ENCODE measurements at regions not wholly inside any gene's neighbourhood (a gene's known extent, or its start where the extent isn't known, plus 50 kb on each side); places are given as distances from the start of the nearest gene placed in this dataset.

DNA sequence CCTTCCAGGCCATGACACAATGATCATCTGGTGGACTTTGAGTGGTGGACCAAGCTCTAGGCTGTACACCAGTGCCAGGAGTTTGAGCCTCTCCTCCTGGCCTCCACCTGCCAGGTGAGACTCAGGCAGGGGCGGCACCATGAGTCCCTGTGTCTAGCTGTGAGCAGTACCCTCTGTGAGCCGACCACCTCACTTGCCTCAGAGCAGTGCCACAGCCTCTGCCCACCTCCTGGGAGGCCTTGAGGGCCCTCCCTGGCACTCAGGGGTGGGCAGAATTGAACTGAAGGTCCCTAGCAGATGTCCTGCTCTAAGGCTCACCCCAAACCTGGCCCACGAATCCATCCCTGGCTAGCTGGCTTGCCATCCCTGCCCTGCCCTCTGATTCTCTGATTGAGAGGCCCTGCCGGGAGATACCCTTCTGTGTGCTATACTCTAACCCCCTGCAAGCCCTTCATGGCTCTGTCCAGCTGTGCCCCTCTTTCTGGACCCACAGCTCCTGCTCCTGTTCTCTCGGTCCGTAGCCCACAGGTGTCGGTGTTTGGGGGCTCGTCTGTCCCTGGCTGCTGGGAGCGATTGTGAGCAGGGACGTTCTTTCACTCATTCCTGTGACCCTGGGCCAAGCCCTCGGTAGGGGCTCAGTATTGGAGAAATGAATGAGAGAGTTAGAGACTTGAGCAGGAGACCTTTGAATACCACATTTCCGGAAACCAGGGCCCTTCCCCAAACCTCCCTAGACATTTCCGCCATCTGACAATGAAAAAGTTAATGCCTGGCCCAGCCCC, 70.0 kb downstream of the INHBB start:
- Histone ChIP-seq H3K9me2 (replicated peaks; ENCODE audit: insufficient read depth, low read length) (no peaks in the 10 kb centered on the region), H3K4me2 (ENCODE audit: low read depth, low read length) (no peak overlapping the region), H3K4me1 (ENCODE audit: low read length) (no peaks in the 10 kb centered on the region), H3K79me2 (ENCODE audit: low read length) (no peaks in the 10 kb centered on the region), H3K27ac (ENCODE audit: low read length) (no peak overlapping the region), H3K27me3 (replicated peaks; ENCODE audit: insufficient read depth, low read length) (0 out of 2 replicates have a peak, but pooled peaks cover under 1% of the 10 kb centered on the region), H3K4me3 (ENCODE audit: low read length) (no peak overlapping the region), H3F3A (ENCODE audit: insufficient read depth, low read length) (no peaks in the 10 kb centered on the region), H3K9ac (ENCODE audit: low read length) (no peak overlapping the region), H3K9me3 (replicated peaks; ENCODE audit: insufficient read depth, low read length) (no peaks in the 10 kb centered on the region), H4K20me1 (ENCODE audit: insufficient read depth, low read length) (no peaks in the 10 kb centered on the region), H2AFZ (ENCODE audit: low read length) (no peak overlapping the region), H3K36me3 (replicated peaks; ENCODE audit: insufficient read depth, low read length) (no peaks in the 10 kb centered on the region)
- TF ChIP-seq, protein P1, sequence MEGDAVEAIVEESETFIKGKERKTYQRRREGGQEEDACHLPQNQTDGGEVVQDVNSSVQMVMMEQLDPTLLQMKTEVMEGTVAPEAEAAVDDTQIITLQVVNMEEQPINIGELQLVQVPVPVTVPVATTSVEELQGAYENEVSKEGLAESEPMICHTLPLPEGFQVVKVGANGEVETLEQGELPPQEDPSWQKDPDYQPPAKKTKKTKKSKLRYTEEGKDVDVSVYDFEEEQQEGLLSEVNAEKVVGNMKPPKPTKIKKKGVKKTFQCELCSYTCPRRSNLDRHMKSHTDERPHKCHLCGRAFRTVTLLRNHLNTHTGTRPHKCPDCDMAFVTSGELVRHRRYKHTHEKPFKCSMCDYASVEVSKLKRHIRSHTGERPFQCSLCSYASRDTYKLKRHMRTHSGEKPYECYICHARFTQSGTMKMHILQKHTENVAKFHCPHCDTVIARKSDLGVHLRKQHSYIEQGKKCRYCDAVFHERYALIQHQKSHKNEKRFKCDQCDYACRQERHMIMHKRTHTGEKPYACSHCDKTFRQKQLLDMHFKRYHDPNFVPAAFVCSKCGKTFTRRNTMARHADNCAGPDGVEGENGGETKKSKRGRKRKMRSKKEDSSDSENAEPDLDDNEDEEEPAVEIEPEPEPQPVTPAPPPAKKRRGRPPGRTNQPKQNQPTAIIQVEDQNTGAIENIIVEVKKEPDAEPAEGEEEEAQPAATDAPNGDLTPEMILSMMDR (IDR thresholded peaks at IDR 0.05; ENCODE audit: low read length), result no peak
- TF ChIP-seq EZH2phosphoT487 (IDR thresholded peaks at IDR 0.05; ENCODE audit: low read length) (no peak), EZH2 (optimal IDR thresholded peaks at IDR 0.05; ENCODE audit: low read depth, low read length) (no peak)
- DNase-seq, result no peak

DNA sequence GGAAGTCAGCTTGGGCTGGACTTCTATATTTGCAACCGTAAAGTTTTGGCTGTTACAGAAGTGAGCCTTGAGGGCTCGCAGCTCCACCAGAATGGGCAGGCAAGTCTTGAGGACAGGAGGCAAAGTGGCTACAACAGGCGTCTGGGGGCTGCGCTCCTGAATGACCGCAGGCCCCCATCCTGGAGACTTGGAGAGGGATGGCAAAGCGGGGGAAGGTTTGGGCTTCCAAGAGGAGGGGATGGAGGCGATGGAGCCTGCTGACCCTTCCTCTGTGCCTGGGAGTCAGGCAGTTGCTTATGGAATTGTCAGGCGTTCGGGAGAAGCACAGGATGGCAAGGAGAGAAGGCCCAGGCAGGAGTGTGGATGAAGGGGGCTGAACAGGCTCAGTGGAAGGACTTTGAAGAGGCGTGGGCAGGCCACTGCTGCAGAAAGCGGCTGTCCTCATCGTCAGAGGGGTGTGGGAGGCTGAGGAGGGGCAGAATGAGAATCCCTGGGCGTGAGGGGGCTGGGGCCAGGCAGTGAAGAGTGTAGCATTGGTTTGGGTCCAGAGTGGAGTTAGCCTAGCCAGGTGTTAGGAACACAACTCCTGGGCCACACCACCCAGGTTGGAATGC, 72.3 kb downstream of the INHBB start:
- TF ChIP-seq EZH2phosphoT487 (IDR thresholded peaks at IDR 0.05; ENCODE audit: low read length), result no peak
- no peak for TF ChIP-seq EZH2 (optimal IDR thresholded peaks at IDR 0.05; ENCODE audit: low read depth, low read length)
- TF ChIP-seq, protein P1 (IDR thresholded peaks at IDR 0.05; ENCODE audit: low read length), result no peak

DNA sequence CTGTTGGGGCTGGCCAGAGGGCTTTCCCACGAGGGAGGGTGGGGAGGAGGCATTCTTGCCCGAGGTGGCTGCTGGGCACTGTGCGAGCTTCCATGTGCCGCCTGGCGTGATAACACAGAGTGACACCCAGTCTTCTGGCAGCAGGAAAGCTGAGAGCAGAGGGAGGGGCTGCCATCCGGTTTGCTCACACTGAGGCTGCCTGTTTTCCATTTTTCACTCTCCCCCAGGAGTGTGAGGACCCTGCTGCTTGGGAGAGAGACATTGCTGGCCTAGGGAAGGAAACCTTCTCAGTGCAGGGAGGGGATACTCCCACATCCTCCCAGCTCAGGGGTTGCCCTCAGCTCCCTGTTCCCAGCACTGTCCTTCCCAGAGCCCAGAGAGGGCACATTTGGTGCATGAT, 73.1 kb downstream of the INHBB start:
- Histone ChIP-seq H4K20me1 (ENCODE audit: insufficient read depth, low read length) (no peaks in the 10 kb centered on the region), H3K27me3 (replicated peaks; ENCODE audit: insufficient read depth, low read length) (peaks cover 15% of the 10 kb centered on the region; the same call in 1 of the 2 replicates), H3K9me2 (replicated peaks; ENCODE audit: insufficient read depth, low read length) (no peaks in the 10 kb centered on the region), H3K4me2 (ENCODE audit: low read depth, low read length) (no peak overlapping the region), H3K9ac (ENCODE audit: low read length) (no peak overlapping the region), H3K4me1 (ENCODE audit: low read length) (no peaks in the 10 kb centered on the region), H3K36me3 (replicated peaks; ENCODE audit: insufficient read depth, low read length) (no peaks in the 10 kb centered on the region), H3F3A (ENCODE audit: insufficient read depth, low read length) (no peaks in the 10 kb centered on the region), H3K9me3 (replicated peaks; ENCODE audit: insufficient read depth, low read length) (no peaks in the 10 kb centered on the region), H2AFZ (ENCODE audit: low read length) (no peak overlapping the region), H3K79me2 (ENCODE audit: low read length) (no peaks in the 10 kb centered on the region), H3K27ac (ENCODE audit: low read length) (no peak overlapping the region), H3K4me3 (ENCODE audit: low read length) (no peak overlapping the region)
- DNase-seq, result no peak
- TF ChIP-seq, protein P1 (IDR thresholded peaks at IDR 0.05; ENCODE audit: low read length), result no peak
- no peak for TF ChIP-seq EZH2 (optimal IDR thresholded peaks at IDR 0.05; ENCODE audit: low read depth, low read length)
- TF ChIP-seq EZH2phosphoT487 (IDR thresholded peaks at IDR 0.05; ENCODE audit: low read length), result no peak

More for the DNA sequence above, 72.3 kb downstream of the INHBB start:
- H3K4me3 ChIP-seq (ENCODE audit: low read length), result no peak overlapping the region
- H3K4me2 ChIP-seq (ENCODE audit: low read depth, low read length), result no peak overlapping the region
- no peaks in the 10 kb centered on the region for H3K9me3 ChIP-seq (replicated peaks; ENCODE audit: insufficient read depth, low read length)
- no peaks in the 10 kb centered on the region for H3K4me1 ChIP-seq (ENCODE audit: low read length)
- no peak overlapping the region for H2AFZ ChIP-seq (ENCODE audit: low read length)
- H4K20me1 ChIP-seq (ENCODE audit: insufficient read depth, low read length), result no peaks in the 10 kb centered on the region
- no peak for DNase-seq
- no peaks in the 10 kb centered on the region for H3K79me2 ChIP-seq (ENCODE audit: low read length)
- H3K9me2 ChIP-seq (replicated peaks; ENCODE audit: insufficient read depth, low read length), result no peaks in the 10 kb centered on the region
- no peak overlapping the region for H3K9ac ChIP-seq (ENCODE audit: low read length)
- H3K36me3 ChIP-seq (replicated peaks; ENCODE audit: insufficient read depth, low read length), result no peaks in the 10 kb centered on the region
- no peak overlapping the region for H3K27ac ChIP-seq (ENCODE audit: low read length)
- no peaks in the 10 kb centered on the region for H3F3A ChIP-seq (ENCODE audit: insufficient read depth, low read length)
- peaks cover 10% of the 10 kb centered on the region; the same call in 1 of the 2 replicates for H3K27me3 ChIP-seq (replicated peaks; ENCODE audit: insufficient read depth, low read length)

Measured in MM.1S (cell line).